ENCODE measurements at regions not wholly inside any gene's neighbourhood (a gene's known extent, or its start where the extent isn't known, plus 50 kb on each side); places are given as distances from the start of the nearest gene placed in this dataset.

- no peaks in the 10 kb centered on the region for H4K20me1 ChIP-seq (ENCODE audit: insufficient read depth, low read length)
- no peak overlapping the region for H3K9ac ChIP-seq (ENCODE audit: low read depth, low read length)
- no peaks in the 10 kb centered on the region for H3K36me3 ChIP-seq (ENCODE audit: insufficient read depth, low read length)
- TF ChIP-seq EZH2 (IDR thresholded peaks at IDR 0.05; ENCODE audit: borderline replicate concordance, low read depth, low read length, severe bottlenecking) (no peak), CTCF (IDR thresholded peaks at IDR 0.05; ENCODE audit: borderline replicate concordance, extremely low read depth, low read length, poor library complexity, severe bottlenecking) (no peak)
- H3K9me3 ChIP-seq (ENCODE audit: insufficient read depth, low read length, severe bottlenecking): no peaks in the 10 kb centered on the region
- H3K4me1 ChIP-seq (ENCODE audit: insufficient read depth, low read length): no peaks in the 10 kb centered on the region
- H3K4me3 ChIP-seq (ENCODE audit: low read depth in 1 of 2, low read length in 2 of 2): no peak overlapping the region
- DNase-seq (no peak), ATAC-seq (ENCODE audit: insufficient read depth, low read depth) (no peak)
- no peaks in the 10 kb centered on the region for H3K79me2 ChIP-seq (ENCODE audit: insufficient read depth, low read length)
- H3K27me3 ChIP-seq (ENCODE audit: insufficient read depth, low read length, poor library complexity): no peaks in the 10 kb centered on the region
- H2AFZ ChIP-seq (ENCODE audit: low read depth, low read length): no peak overlapping the region
- no peak overlapping the region for H3K27ac ChIP-seq (ENCODE audit: low read length)
- H3K4me2 ChIP-seq (ENCODE audit: insufficient read depth, low read length): no peak overlapping the region
These were observed 783.3 kb upstream of the ARRDC4 start for GRCh38 chr15:97177151-97177577.

GRCh38 chr15:97182581-97182980, 777.9 kb upstream of the ARRDC4 start:
- Histone ChIP-seq H3K9me3 (ENCODE audit: insufficient read depth, low read length, severe bottlenecking) (no peaks in the 10 kb centered on the region), H3K4me2 (ENCODE audit: insufficient read depth, low read length) (no peak overlapping the region), H3K27ac (ENCODE audit: low read length) (no peak overlapping the region), H3K4me1 (ENCODE audit: insufficient read depth, low read length) (no peaks in the 10 kb centered on the region), H2AFZ (ENCODE audit: low read depth, low read length) (no peak overlapping the region), H3K79me2 (ENCODE audit: insufficient read depth, low read length) (no peaks in the 10 kb centered on the region), H4K20me1 (ENCODE audit: insufficient read depth, low read length) (no peaks in the 10 kb centered on the region), H3K36me3 (ENCODE audit: insufficient read depth, low read length) (no peaks in the 10 kb centered on the region), H3K27me3 (ENCODE audit: insufficient read depth, low read length, poor library complexity) (no peaks in the 10 kb centered on the region), H3K9ac (ENCODE audit: low read depth, low read length) (no peak overlapping the region), H3K4me3 (ENCODE audit: low read depth in 1 of 2, low read length in 2 of 2) (no peak overlapping the region)
- ATAC-seq (ENCODE audit: insufficient read depth, low read depth) (no peak), DNase-seq (no peak)
- TF ChIP-seq EZH2 (IDR thresholded peaks at IDR 0.05; ENCODE audit: borderline replicate concordance, low read depth, low read length, severe bottlenecking) (no peak), CTCF (IDR thresholded peaks at IDR 0.05; ENCODE audit: borderline replicate concordance, extremely low read depth, low read length, poor library complexity, severe bottlenecking) (no peak)

- Histone ChIP-seq H4K20me1 (ENCODE audit: insufficient read depth, low read length) (no peaks in the 10 kb centered on the region), H3K36me3 (ENCODE audit: insufficient read depth, low read length) (no peaks in the 10 kb centered on the region), H3K4me2 (ENCODE audit: insufficient read depth, low read length) (no peak overlapping the region), H3K4me1 (ENCODE audit: insufficient read depth, low read length) (no peaks in the 10 kb centered on the region), H3K9ac (ENCODE audit: low read depth, low read length) (no peak overlapping the region), H3K27ac (ENCODE audit: low read length) (no peak overlapping the region), H3K27me3 (ENCODE audit: insufficient read depth, low read length, poor library complexity) (no peaks in the 10 kb centered on the region), H3K79me2 (ENCODE audit: insufficient read depth, low read length) (no peaks in the 10 kb centered on the region), H2AFZ (ENCODE audit: low read depth, low read length) (no peak overlapping the region), H3K4me3 (ENCODE audit: low read depth in 1 of 2, low read length in 2 of 2) (no peak overlapping the region), H3K9me3 (ENCODE audit: insufficient read depth, low read length, severe bottlenecking) (no peaks in the 10 kb centered on the region)
- DNase-seq (no peak), ATAC-seq (ENCODE audit: insufficient read depth, low read depth) (no peak)
- TF ChIP-seq EZH2 (IDR thresholded peaks at IDR 0.05; ENCODE audit: borderline replicate concordance, low read depth, low read length, severe bottlenecking) (no peak), CTCF (IDR thresholded peaks at IDR 0.05; ENCODE audit: borderline replicate concordance, extremely low read depth, low read length, poor library complexity, severe bottlenecking) (no peak)
These were observed 771.2 kb upstream of the ARRDC4 start for GRCh38 chr15:97189162-97189780.
